ENCODE measurements at regions not wholly inside any gene's neighbourhood (a gene's known extent, or its start where the extent isn't known, plus 50 kb on each side); places are given as distances from the start of the nearest gene placed in this dataset.

- Histone ChIP-seq H3K36me3 (ENCODE audit: control insufficient read depth, insufficient read depth, low read length) (no peaks in the 10 kb centered on the region), H3K4me3 (ENCODE audit: low read depth, low read length) (no peak overlapping the region), H3K27me3 (ENCODE audit: control insufficient read depth, insufficient read depth, low read length) (peaks cover 3% of the 10 kb centered on the region)
- no peak for DNase-seq (ENCODE audit: low read depth)
- no peak for TF ChIP-seq CTCF (IDR thresholded peaks at IDR 0.05; ENCODE audit: insufficient read depth, low read length, poor library complexity, severe bottlenecking)
These were observed 52.4 kb upstream of the TEX51 start for GRCh38 chr2:126846241-126846640.

All from kidney epithelial cell (primary cell).